Adipocyte (in vitro differentiated cells): ENCODE measurements at regions not wholly inside any gene's neighbourhood (a gene's known extent, or its start where the extent isn't known, plus 50 kb on each side); places are given as distances from the start of the nearest gene placed in this dataset.
"Not testable (repeated sequence)": the region's sequence is repeated elsewhere in the genome, so short reads cannot be mapped to it uniquely, and the experiment has no call there.

ENCODE experiments used
- DNase-seq: peaks from one replicate; pipeline ENCODE4 v3.0.0-alpha.2; 2015; ENCODE audit warnings: low read depth
- H3K27me3 ChIP-seq: replicated peaks from 2 replicates; pipeline ENCODE4 v1.7.0; 2013; ENCODE audit warnings: mild to moderate bottlenecking, low read length, moderate library complexity; ENCODE audit not compliant: control insufficient read depth, insufficient read depth
- H3K36me3 ChIP-seq: 2 replicates; pipeline ENCODE4 v1.7.0; 2013; ENCODE audit warnings: low read length, mild to moderate bottlenecking, moderate library complexity; ENCODE audit not compliant: control insufficient read depth, insufficient read depth, severe bottlenecking
- H3K4me1 ChIP-seq: 2 replicates; pipeline ENCODE4 v1.7.0; 2013; ENCODE audit warnings: mild to moderate bottlenecking, low read length, moderate library complexity; ENCODE audit not compliant: control insufficient read depth, insufficient read depth
- H3K4me3 ChIP-seq: 2 replicates; pipeline ENCODE4 v1.7.0; 2013; ENCODE audit warnings: mild to moderate bottlenecking, low read length, moderate library complexity
- H3K9ac ChIP-seq: 2 replicates; pipeline ENCODE4 v1.7.0; 2013; ENCODE audit warnings: mild to moderate bottlenecking, low read length, moderate library complexity
- H3K9me3 ChIP-seq: 2 replicates; pipeline ENCODE4 v1.7.0; 2013; ENCODE audit warnings: mild to moderate bottlenecking, low read length, moderate library complexity; ENCODE audit not compliant: control insufficient read depth

DNA sequence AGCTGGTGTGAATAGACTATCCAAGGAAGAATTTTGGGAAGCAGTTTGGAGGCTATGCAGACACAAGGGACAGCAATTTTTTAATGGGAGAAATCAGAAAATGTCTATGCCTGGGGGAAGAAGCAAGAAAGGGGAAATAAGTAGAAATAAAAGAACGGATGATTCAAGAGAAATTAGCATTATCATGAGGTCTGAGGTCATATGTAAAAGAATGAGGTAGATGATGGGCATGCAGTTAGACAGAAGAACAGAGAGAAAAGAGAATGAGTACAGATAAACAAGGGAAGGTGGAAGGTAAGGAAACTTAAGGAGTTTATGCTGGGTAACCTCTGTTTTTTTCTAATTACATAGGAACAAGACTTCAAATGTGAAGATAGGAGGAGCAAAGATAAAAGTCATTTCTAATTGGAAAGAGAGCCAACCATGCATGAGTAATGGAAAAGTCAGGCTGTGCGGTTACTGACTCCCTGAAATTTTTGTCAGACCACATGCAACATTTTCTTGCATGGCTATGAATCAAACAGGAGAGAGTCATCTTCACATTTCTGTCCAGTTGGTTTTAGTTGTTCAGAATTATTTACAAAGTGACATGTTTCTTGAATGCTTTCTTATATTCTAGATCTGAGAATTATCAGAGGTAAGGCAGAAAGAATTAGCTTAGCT, 101.0 kb upstream of the PIK3R1 start:
- Histone ChIP-seq H3K27me3 (no peaks in the 10 kb centered on the region), H3K4me3 (no peak overlapping the region), H3K9me3 (no peaks in the 10 kb centered on the region), H3K4me1 (peaks cover 20% of the 10 kb centered on the region), H3K36me3 (no peaks in the 10 kb centered on the region), H3K9ac (peak overlapping the region; percentile 36)
- peak; percentile 78 for DNase-seq

DNA sequence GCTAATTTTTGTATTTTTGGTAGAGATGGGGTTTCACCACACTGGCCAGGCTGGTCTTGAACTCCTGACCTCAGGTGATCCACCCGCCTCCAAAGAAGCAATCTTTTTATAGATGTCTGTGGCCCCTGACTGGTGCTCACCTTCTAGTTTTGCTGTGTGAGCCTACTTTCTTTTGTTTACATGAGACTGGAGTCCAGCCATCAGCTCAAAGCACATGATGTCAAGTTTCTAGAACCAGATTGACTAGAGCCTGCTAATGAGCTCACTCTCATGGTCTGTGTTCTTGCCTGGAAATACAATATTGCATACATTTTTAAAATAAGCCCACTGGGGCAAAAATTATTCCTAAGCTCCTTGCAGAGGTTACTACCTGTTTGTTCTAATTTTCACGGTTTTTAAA, 102.9 kb upstream of the PIK3R1 start:
- DNase-seq: no peak
- no peaks in the 10 kb centered on the region for H3K36me3 ChIP-seq
- peaks cover 23% of the 10 kb centered on the region for H3K4me1 ChIP-seq
- no peak overlapping the region for H3K9ac ChIP-seq
- no peak overlapping the region for H3K4me3 ChIP-seq
- H3K27me3 ChIP-seq: no peaks in the 10 kb centered on the region
- no peaks in the 10 kb centered on the region for H3K9me3 ChIP-seq

DNA sequence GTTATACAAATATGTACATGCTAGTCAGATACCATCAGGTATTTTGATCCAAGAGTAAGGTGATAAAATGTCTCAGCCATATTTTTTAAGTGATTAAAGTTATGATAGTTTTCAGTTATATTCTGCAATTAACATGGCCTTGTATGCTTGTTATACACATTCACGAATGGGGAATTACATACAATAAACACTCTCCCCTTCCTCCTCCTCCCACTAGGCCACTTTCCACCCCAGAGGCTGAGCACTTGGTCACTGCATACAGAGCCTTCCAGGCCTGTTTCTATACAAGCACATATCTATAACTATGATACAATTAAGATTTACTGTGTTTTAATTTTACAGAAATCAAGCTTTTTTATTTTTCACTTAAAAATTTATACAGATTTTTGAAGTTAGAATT, 104.7 kb upstream of the PIK3R1 start:
- Histone ChIP-seq H3K4me1 (peaks cover 17% of the 10 kb centered on the region), H3K27me3 (no peaks in the 10 kb centered on the region), H3K9me3 (no peaks in the 10 kb centered on the region), H3K36me3 (no peaks in the 10 kb centered on the region), H3K4me3 (no peak overlapping the region), H3K9ac (no peak overlapping the region)
- no peak for DNase-seq

DNA sequence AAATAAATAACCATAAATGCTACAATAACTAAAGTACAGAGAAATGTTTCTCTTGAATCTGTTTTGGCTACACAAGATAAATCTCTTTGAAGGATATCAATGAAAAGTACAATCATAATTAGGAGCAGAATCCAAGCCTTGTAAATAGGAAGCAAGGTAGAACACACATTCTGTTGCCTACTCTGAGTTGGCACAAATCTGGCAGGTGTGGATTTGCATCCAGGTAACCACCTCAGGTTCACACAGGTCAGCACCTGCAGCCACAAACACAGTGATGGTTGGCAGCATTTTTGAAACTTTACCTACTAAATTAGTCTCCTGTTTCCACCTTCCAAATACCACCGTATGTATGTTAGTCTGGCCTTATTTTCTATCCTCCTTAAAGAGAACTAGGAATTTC, 105.3 kb upstream of the PIK3R1 start:
- peaks cover 16% of the 10 kb centered on the region for H3K4me1 ChIP-seq
- DNase-seq: no peak
- H3K36me3 ChIP-seq: no peaks in the 10 kb centered on the region
- no peak overlapping the region for H3K9ac ChIP-seq
- no peaks in the 10 kb centered on the region for H3K27me3 ChIP-seq
- no peak overlapping the region for H3K4me3 ChIP-seq
- no peaks in the 10 kb centered on the region for H3K9me3 ChIP-seq

DNA sequence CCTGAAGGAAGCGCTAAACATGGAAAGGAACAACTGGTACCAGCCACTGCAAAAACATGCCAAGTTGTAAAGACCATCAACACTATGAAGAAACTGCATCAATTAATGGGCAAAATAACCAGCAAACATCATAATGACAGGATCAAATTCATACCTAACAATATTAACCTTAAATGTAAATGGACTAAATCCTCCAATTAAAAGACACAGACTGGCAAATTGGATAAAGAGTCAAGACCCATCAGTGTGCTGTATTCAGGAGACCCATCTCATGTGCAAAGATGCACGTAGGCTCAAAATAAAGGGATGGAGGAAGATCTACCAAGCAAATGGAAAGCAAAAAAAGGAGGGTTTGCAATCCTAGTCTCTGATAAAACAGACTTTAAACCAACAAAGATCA, 111.3 kb upstream of the PIK3R1 start:
- not testable (repeated sequence) for H3K9ac ChIP-seq, H3K27me3 ChIP-seq, H3K4me1 ChIP-seq, H3K36me3 ChIP-seq, H3K9me3 ChIP-seq, DNase-seq, H3K4me3 ChIP-seq

DNA sequence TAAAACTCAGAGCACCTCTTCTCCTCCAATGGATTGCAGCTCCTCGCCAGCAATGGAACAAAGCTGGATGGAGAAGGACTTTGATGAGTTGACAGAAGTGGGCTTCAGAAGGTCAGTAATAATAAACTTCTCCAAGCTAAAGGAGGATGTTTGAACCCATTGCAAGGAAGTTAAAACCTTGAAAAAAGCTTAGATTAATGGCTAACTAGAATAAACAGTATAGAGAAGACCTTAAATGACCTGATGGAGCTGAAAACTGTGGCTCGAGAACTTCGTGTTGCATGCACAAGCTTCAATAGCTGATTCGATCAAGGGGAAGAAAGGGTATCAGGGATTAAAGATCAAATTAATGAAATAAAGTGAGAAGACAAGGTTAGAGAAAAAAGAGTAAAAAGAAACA, 112.3 kb upstream of the PIK3R1 start:
- not testable (repeated sequence) for H3K9ac ChIP-seq, H3K4me3 ChIP-seq, H3K9me3 ChIP-seq, H3K36me3 ChIP-seq, H3K4me1 ChIP-seq, H3K27me3 ChIP-seq, DNase-seq

DNA sequence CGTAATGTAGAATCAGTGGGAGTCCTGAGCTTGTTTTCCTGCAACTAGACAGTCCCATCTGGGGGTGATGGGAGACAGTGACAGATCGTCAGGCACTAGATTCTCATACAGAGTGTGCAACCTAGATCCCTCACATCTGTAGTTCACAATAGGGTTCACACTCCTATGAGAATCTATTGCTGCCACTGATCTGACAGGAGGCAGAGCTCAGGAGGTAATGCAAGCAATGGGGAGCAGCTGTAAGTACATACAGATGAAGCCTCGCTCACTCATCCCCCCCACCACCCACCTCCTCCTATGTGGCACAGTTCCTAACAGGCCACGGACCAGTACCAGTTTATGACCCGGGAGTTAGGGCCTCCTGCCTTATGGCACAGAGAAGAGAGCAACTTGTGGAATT, 116.2 kb upstream of the PIK3R1 start:
- no peak for DNase-seq
- Histone ChIP-seq H3K27me3 (no peaks in the 10 kb centered on the region), H3K4me3 (no peak overlapping the region), H3K4me1 (peaks cover 6% of the 10 kb centered on the region), H3K36me3 (no peaks in the 10 kb centered on the region), H3K9ac (no peak overlapping the region), H3K9me3 (peaks cover 4% of the 10 kb centered on the region)

DNA sequence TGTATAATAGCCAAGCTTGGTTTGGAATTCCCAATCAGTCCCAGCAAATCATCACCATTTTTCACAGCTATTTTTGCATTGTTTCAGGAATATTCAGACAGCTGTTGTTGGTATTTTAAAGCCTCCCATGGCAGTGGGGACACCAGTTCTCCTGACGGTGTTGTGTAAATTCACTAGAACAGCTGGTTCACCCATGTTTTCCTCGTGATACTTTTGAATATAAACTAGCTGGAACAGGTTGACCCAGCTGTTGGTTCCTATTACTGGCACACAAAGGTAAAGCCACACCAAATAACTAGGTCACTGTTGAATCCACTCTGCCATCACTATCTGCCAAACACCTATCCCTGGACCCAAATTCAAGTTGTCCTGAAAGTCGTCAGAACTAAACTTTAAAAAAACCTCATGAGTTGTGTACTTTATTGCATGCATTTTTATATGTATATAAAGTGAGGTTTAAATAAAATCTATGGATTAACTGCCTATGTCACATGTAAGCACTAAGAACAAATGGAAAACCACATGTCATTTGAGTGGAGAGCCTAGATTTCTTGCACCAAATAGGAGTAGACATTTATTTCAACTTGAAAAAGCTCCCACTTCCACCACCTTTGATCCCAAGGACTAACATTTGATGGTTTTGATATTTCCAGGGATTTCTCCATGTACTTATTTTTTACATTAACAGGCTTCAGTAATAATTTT, 121.9 kb upstream of the PIK3R1 start:
- Histone ChIP-seq H3K9ac (no peak overlapping the region), H3K4me1 (peaks cover 5% of the 10 kb centered on the region), H3K4me3 (no peak overlapping the region), H3K36me3 (no peaks in the 10 kb centered on the region), H3K27me3 (no peaks in the 10 kb centered on the region), H3K9me3 (peaks cover 6% of the 10 kb centered on the region)
- no peak for DNase-seq

DNA sequence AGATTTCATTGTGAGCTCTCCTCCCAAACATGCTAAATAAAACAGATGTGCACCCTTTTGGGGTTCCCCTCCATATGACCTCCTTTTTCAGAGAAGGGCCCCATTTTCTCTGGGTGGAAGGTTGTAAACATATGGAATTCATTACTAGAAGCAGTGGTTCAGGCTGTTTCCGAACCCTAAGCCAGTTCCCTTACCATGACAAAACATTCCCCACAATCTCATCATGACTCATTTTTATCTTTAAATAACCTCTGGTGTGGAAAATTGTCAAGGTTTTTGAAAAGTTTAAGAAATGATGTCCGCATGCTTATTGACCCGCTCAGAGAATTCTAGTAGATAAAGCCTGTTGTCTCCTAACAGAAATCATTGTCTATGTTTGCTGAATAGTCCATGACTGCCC, 127.3 kb upstream of the PIK3R1 start:
- Histone ChIP-seq H3K9me3 (peaks cover 3% of the 10 kb centered on the region), H3K36me3 (no peaks in the 10 kb centered on the region), H3K4me1 (peaks cover 34% of the 10 kb centered on the region), H3K9ac (peak overlapping the region; percentile 78), H3K27me3 (no peaks in the 10 kb centered on the region), H3K4me3 (peak overlapping the region; percentile 56)
- peak; percentile 69 for DNase-seq

DNA sequence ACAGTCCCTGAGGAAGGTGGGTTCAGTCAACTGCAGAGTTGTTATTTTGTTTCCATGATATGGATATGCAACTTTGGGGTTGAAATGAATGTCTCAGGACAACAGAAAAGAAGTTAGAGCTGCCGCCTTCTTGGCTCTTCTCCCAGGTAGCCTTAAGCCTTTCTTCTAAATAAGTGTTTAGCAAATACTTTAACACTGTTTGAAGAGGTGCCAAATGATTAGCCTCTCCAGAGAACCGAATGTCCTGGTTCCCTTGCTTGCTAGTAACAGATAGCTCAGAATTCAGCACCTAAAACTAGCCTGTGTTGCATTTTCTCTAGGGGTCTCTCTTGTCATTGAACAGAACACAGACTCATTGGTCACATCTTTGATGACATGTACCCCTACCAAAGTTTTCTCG, 127.7 kb upstream of the PIK3R1 start:
- H3K36me3 ChIP-seq: no peaks in the 10 kb centered on the region
- peak overlapping the region; percentile 78 for H3K9ac ChIP-seq
- H3K9me3 ChIP-seq: peaks cover 3% of the 10 kb centered on the region
- H3K4me3 ChIP-seq: peak overlapping the region; percentile 56
- H3K4me1 ChIP-seq: peaks cover 34% of the 10 kb centered on the region
- peak; percentile 49 for DNase-seq
- H3K27me3 ChIP-seq: no peaks in the 10 kb centered on the region

DNA sequence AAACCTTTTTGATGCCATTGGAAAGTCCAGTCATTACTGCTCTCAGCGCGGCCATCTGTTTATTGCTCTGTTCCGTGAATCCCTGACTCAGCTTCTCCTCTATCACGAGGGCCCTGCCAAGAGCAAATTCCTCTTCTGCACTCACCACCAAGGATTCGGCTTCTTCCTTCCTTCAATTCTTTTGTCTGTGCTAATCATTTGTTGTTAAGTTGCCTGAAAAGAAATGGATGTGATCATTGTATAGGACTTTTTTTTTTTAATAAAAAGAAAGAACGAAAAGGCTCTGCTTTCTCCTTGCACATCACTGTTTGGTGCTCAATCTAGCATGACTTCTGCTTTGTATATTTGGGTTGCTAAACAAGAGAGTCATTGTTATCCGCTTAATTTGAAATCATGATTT, 128.7 kb upstream of the PIK3R1 start:
- no peaks in the 10 kb centered on the region for H3K36me3 ChIP-seq
- peaks cover 3% of the 10 kb centered on the region for H3K9me3 ChIP-seq
- peak overlapping the region; percentile 78 for H3K9ac ChIP-seq
- H3K4me3 ChIP-seq: peak overlapping the region; percentile 56
- H3K27me3 ChIP-seq: no peaks in the 10 kb centered on the region
- DNase-seq: peak; percentile 72
- H3K4me1 ChIP-seq: peaks cover 34% of the 10 kb centered on the region

DNA sequence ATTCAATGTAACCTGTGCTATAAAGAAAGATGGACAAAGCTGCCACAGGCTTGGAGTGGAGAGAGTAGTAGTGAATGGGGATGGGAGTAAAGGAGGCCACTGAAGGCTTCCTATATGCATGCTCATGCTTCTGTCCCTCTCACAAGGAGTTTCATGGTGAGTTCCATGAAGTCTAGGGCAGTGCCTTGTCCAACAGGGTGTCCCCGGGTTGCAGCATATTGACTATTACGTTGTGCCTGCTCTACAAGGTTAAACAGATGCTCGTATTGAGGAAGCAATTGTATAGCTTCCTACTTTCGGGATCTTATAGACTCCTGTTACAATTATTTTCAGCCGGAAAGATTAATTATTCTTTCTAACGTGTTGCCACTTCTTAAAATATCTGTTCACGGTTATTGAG, 129.1 kb upstream of the PIK3R1 start:
- no peak for DNase-seq

More for the DNA sequence above, 129.1 kb upstream of the PIK3R1 start:
- Histone ChIP-seq H3K4me3 (no peak overlapping the region), H3K27me3 (no peaks in the 10 kb centered on the region), H3K36me3 (no peaks in the 10 kb centered on the region), H3K9me3 (peaks cover 3% of the 10 kb centered on the region), H3K4me1 (peaks cover 34% of the 10 kb centered on the region), H3K9ac (peak overlapping the region; percentile 8)
